SIG-M5 treated with dmso at 0.1 percent for 504 hours (cell line): ENCODE measurements at regions not wholly inside any gene's neighbourhood (a gene's known extent, or its start where the extent isn't known, plus 50 kb on each side); places are given as distances from the start of the nearest gene placed in this dataset.
"Not testable (repeated sequence)": the region's sequence is repeated elsewhere in the genome, so short reads cannot be mapped to it uniquely, and the experiment has no call there.

ENCODE experiments used
- DNase-seq: peaks from one replicate; lab custom pipeline; 2025; ENCODE audit not compliant: unreplicated experiment; lab: John Stamatoyannopoulos, UW

DNA sequence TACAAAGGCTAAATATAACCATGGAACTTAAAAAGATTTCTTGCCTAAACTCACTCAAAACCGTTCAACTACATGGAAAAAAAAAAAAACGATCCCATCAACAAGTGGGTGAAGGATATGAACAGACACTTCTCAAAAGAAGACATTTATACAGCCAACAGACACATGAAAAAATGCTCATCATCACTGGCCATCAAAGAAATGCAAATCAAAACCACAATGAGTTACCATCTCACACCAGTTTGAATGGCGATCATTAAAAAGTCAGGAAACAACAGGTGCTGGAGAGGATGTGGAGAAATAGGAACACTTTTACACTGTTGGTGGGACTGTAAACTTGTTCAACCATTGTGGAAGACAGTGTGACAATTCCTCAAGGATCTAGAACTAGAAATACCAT is 151.2 kb upstream of the SMIM30 start:
- not testable (repeated sequence) for DNase-seq

- DNase-seq: no peak
These were observed 150.4 kb upstream of the SMIM30 start for GRCh38 chr7:113268757-113269156.

GRCh38 chr7:113267885-113268284 is 149.5 kb upstream of the SMIM30 start:
- DNase-seq: no peak

DNA sequence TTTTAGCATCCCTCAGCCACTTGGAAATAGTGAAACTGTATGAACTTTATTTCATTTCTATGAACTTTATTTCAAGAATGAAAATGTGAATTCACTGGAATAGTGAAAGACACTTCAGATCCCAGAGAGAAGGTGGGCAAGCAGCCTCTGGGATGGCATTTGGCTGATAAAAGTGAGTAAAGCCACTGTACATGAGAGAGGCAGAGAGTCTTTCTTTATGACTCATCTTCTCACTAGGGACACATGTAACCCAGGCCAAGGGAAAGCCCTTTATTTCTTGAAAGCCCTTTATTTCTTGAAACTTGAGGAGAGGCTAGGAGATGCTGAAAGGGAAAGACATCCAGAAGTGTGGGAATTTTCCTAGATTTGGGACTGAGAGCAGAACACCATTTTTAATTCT is 148.9 kb upstream of the SMIM30 start:
- no peak for DNase-seq

- no peak for DNase-seq
These were observed 145.4 kb upstream of the SMIM30 start for GRCh38 chr7:113263749-113264148.

GRCh38 chr7:113263215-113263742 is 144.9 kb upstream of the SMIM30 start:
- DNase-seq: not testable (repeated sequence)

DNA sequence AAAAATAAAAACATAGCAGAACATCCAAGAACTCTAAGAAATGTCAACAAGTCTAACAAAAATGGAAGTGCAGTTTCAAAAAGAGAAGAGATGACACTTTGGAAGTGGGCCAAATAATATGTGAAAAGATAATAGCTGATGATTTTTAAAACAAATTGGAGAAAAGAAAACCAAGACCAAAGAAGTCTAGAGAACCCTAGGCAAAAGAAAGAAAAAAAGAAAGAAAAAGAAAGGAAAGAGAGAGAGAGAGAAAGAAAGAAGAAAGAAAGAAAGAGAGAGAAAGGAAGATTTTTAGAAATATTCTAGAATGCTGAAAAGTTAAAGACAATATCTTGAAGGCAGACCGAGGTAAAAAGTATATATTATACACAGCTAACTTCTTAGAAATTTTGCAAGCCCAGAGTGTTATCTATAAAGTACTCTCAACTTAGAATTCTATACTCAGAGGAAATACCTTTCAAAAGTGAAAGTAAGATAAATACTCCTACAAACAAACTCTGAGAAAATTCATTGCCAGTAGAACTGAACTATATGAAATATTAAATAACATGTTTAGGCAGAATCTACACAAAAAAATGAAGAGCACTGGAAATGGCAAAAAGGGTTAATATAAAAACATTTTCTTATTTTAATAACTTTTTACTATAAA is 138.7 kb upstream of the SMIM30 start:
- no peak for DNase-seq

DNA sequence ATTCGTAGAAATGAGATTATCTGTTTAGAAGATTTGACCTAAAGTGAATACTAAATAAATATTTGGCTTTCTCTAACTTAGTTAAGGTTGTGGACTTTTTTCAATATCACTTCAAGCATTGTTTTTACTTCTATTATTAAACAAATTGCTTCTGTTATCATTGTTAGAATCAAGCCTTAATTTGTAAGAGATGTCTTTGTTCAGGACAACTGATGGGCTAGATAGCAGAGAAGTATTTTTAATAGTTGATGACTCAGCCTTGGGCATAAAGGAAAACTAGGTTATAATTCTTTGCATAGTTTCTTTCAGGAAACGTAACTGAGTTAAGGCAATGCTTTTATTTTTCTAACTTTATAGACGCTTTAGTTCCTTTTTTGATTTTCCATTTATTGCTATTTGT is 128.8 kb upstream of the SMIM30 start:
- no peak for DNase-seq

GRCh38 chr7:113246738-113247137 is 128.4 kb upstream of the SMIM30 start:
- no peak for DNase-seq

DNA sequence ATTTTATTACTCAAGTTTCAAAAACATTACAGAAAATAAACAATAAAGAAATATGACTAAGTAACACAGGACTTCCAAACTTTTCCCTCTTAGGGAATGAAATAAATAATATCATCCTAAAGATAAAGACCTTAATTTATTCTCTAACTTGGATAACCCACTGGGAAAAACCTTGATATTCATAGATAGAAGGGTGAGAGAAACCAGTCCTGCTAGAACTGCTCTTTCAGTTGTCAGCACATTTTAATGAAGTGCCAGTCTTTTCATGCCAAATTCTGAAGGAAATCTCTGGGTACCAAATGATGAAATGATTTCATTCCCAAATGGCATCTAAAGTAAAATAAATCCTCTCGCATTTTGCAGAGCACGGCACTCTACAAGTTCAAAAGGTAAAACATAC is 114.5 kb upstream of the SMIM30 start:
- no peak for DNase-seq

GRCh38 chr7:113230691-113231090 is 112.3 kb upstream of the SMIM30 start:
- no peak for DNase-seq

DNA sequence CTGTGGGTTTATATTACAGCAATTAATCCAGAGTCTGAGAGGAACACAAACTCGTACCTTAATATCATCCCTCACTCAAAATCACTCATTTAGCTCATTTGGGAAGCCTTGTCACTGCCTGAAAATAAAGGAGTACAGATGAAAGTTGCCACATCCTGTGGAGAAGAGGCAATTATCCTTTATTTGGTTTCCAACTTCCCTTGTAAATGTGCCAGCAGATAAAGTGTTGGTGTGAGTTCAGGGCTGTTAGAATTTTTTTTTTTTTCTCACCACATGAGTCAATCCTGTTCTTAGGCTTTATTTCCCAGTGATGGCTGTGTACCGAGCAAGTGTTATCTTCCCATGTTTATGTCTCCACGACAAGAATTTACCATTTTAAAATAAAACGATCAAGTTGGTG is 99.0 kb upstream of the SMIM30 start:
- no peak for DNase-seq

GRCh38 chr7:113216038-113216437 is 97.7 kb upstream of the SMIM30 start:
- DNase-seq: no peak

DNA sequence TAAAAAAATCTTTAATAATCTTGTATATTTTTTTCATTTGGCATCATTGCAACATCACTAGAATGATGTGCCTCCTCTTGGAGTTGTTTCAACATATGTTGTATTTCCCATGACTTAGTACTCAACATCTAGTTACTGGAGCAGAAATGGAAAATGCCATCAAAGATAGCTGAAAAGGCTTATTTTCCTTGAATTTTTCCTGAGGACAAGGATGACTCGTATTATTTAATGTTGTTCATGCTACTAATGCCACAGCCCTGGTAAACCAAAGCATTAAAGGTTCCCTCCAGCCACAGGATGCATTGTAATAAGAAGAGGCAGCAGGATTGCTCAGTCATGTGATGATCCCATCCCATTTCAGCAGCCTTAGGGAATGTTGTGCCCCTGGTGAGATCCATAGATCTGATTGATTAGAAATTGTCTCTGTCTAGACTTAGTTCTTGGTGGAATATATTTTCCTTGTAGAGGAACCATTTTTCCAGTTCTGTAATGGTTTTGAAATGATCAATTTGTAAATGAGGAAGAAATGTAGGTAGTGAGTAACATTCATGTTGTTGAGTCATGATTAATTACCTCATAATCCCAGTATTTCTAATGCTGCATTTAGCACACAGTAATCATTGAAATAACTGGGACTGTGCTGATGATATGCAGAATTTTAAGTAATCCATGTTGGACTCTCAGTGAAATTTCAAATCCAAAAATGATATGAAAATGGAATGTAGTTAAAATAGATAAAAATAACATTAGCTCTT is 91.3 kb upstream of the SMIM30 start:
- DNase-seq: no peak

GRCh38 chr7:113207931-113208330 is 89.6 kb upstream of the SMIM30 start:
- no peak for DNase-seq

DNA sequence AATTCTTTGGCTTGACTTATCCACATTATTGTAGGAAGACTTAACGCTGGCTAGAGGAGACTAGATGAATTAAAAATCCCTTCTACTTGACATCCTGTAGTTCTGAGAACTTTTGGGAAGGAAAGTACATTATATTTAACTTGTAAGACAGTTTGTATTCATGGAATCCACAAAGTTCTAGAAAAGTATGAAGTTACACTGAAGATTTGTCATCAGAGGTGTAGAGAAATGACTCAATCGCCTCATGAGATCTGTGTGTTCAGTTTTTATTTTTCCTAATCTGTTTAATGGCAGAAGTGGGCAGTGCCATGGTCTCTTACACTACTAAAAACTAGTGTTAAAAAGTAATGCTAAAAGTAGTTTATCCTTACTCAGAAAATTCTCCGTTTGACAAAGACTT is 89.1 kb upstream of the SMIM30 start:
- no peak for DNase-seq

- DNase-seq: no peak
These were observed 86.1 kb upstream of the SMIM30 start for GRCh38 chr7:113204415-113204814.

DNA sequence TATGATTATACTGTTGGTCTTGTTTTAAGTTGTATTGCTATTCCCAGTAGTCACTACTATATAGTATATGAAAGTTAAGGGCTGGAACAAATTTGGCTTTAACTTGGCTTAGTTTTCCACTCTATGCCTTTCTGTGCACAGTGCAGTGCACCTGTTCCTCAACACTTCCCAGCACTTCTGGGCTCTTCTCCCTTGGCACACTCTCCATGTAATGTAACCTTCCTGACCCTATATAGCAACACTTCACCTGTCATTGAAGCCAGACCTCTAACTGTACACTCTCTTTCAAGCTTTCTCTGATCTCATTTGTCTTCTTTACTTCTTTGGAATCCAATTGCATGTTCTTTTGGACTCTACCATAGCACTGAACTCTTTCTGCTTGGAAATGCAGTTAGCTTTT is 83.9 kb upstream of the SMIM30 start:
- no peak for DNase-seq

DNA sequence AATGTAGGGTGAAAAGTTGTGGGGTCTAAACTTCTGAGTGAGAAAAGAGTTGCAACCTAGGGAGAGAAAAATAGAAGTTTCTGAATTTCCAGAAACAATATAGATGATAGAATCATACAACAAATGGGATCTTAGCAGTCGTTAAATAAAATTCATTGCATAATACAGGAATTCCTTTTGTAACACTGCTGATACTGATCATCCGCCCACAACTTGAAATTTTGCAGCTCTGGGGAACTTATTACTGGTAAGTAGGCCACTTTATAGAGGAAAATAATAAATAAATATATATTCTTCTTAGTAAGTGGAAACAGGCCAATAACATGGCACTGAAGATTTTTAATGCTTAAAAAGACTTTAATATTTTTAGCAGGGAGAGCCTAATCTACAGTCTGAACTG is 81.9 kb upstream of the SMIM30 start:
- no peak for DNase-seq

GRCh38 chr7:113199841-113200240 is 81.5 kb upstream of the SMIM30 start:
- DNase-seq: no peak

GRCh38 chr7:113199136-113199535 is 80.8 kb upstream of the SMIM30 start:
- no peak for DNase-seq

- no peak for DNase-seq
These were observed 79.9 kb upstream of the SMIM30 start for GRCh38 chr7:113198226-113198625.

- DNase-seq: no peak
These were observed 78.9 kb upstream of the SMIM30 start for GRCh38 chr7:113197274-113197673.
